ENCODE measurements at regions not wholly inside any gene's neighbourhood (a gene's known extent, or its start where the extent isn't known, plus 50 kb on each side); places are given as distances from the start of the nearest gene placed in this dataset.
A peak's percentile ranks its signal among the peaks of the same experiment; 100 is the strongest.
"Not testable (repeated sequence)": the region's sequence is repeated elsewhere in the genome, so short reads cannot be mapped to it uniquely, and the experiment has no call there.

DNA sequence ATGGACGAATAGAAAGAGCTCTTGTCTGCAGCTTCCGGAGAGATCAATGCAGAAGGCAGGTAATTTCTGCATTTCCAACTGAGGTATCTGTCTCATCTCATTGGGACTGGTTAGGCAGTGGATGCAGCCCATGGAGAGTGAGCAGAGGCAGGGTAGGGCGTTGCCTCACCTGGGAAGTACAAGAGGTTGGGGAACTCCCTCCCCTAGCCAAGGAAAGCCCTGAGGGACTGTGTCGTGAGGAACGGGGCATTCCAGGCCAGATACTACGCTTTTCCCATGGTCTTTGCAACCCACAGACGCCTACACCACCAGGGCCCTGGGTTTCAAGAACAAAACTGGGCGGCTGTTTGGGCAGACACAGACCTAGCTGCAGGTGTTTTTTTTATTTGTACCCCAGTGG lies 186.3 kb downstream of the ETV1 start:
- FAIRE-seq, result no peak

GRCh38 chr7:13806089-13806867 lies 183.2 kb downstream of the ETV1 start:
- DNase-seq (ENCODE audit: insufficient read length, low spot score); FAIRE-seq: not testable (repeated sequence)

More for the DNA sequence above, 186.3 kb downstream of the ETV1 start:
- DNase-seq (ENCODE audit: insufficient read length, low spot score), result no peak
- TF ChIP-seq POLR2A (IDR thresholded peaks at IDR 0.05; ENCODE audit: low read depth, low read length), result no peak

DNA sequence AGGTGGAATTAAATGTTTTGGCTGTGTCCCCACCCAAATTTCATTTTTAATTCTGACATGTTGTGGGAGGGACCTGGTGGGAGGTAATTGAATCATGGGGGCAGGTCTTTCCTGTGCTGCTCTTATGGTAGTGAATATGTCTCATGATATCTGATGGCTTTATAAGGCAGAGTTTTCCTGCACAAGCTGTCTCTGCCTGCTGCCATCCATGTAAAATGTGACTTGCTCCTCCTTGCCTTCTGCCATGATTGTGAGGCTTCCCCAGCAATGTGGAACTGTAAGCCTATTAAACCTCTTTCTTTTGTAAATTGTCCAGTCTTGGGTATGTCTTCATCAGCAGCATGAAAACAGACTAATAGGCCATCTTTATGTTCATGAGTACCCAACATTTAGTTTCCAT lies 172.2 kb downstream of the ETV1 start:
- not testable (repeated sequence) for FAIRE-seq; DNase-seq (ENCODE audit: insufficient read length, low spot score)

- no peak for TF ChIP-seq POLR2A (IDR thresholded peaks at IDR 0.05; ENCODE audit: low read depth, low read length)
- DNase-seq (ENCODE audit: insufficient read length, low spot score), result no peak
- FAIRE-seq, result peak; percentile 57
These were observed 168.2 kb downstream of the ETV1 start for GRCh38 chr7:13821152-13821787.

GRCh38 chr7:13822678-13823077 lies 166.8 kb downstream of the ETV1 start:
- FAIRE-seq (peak; percentile 62), DNase-seq (ENCODE audit: insufficient read length, low spot score) (no peak)
- no peak for TF ChIP-seq POLR2A (IDR thresholded peaks at IDR 0.05; ENCODE audit: low read depth, low read length)

DNA sequence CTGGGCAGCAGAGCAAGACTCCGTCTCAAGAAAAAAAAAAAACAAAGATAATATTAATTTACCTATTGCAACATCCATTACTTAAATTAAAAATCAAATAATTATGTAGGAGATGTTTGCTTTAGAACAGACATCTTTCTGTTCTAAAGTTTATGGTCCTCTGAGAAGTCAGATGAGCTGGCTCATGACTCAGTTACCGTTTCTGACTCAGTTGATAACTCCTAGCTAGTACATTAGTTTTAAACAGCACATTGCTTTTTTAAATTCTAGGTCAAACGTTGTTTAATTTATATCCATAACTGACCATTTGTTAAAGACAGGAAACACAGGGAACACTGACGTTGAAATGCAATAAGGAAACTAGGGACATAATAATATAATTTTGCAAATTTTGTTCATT lies 162.7 kb downstream of the ETV1 start:
- FAIRE-seq (peak; percentile 23), DNase-seq (ENCODE audit: insufficient read length, low spot score) (no peak)
- TF ChIP-seq POLR2A (IDR thresholded peaks at IDR 0.05; ENCODE audit: low read depth, low read length), result no peak

DNA sequence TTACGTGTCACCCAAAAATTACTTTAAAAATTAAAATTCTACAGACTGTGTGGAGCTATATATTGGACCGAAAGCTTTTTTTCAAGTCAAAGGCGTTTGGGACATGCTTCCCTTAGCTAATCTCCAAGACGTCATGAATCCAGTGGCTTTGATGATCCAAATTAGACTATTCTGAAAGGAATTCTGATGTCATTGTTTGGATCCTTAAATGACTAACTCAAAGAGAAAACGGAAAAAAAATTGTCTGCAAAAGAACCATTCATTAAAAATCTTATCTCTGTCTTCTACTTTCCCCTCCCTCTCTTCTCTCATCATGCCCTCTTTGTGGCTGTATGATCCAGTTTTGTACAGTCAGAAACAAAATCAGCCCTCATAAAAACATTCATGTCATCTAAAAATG lies 161.8 kb downstream of the ETV1 start:
- DNase-seq (ENCODE audit: insufficient read length, low spot score), result no peak
- no peak for TF ChIP-seq POLR2A (IDR thresholded peaks at IDR 0.05; ENCODE audit: low read depth, low read length)
- peak; percentile 45 for FAIRE-seq

- no peak for FAIRE-seq
These were observed 160.2 kb downstream of the ETV1 start for GRCh38 chr7:13829231-13829630.

GRCh38 chr7:13829914-13830900 lies 159.3 kb downstream of the ETV1 start:
- DNase-seq (ENCODE audit: insufficient read length, low spot score), result no peak
- no peak for TF ChIP-seq POLR2A (IDR thresholded peaks at IDR 0.05; ENCODE audit: low read depth, low read length)
- FAIRE-seq, result peak; percentile 84

More at GRCh38 chr7:13829231-13829630, 160.2 kb downstream of the ETV1 start:
- TF ChIP-seq POLR2A (IDR thresholded peaks at IDR 0.05; ENCODE audit: low read depth, low read length), result no peak
- DNase-seq (ENCODE audit: insufficient read length, low spot score), result no peak

GRCh38 chr7:13832346-13832745 lies 157.1 kb downstream of the ETV1 start:
- no peak for TF ChIP-seq POLR2A (IDR thresholded peaks at IDR 0.05; ENCODE audit: low read depth, low read length)
- DNase-seq (ENCODE audit: insufficient read length, low spot score) (no peak), FAIRE-seq (no peak)

- FAIRE-seq (peak; percentile 27), DNase-seq (ENCODE audit: insufficient read length, low spot score) (no peak)
- no peak for TF ChIP-seq POLR2A (IDR thresholded peaks at IDR 0.05; ENCODE audit: low read depth, low read length)
These were observed 155.1 kb downstream of the ETV1 start for GRCh38 chr7:13834328-13834761.

- FAIRE-seq, result peak; percentile 57
- no peak for TF ChIP-seq POLR2A (IDR thresholded peaks at IDR 0.05; ENCODE audit: low read depth, low read length)
These were observed 154.0 kb downstream of the ETV1 start for GRCh38 chr7:13835442-13835841.

DNA sequence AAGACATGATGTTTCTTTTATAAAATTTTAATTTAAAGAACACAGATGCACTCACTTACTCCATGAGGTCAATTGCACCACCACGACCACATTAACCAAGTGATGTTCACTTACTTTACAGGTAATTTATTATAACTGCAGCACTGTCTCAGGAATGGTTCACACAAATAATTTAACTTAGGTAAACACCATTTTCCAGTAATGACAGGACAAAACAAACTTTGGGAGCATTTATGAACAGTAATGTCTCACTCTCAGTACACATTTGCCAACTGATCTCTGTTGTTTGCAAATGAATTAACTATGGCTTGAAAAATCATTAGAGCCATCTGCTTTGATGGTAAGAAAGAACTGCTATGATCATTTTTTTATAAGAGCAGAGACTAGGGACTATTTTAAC lies 150.4 kb downstream of the ETV1 start:
- FAIRE-seq (no peak), DNase-seq (ENCODE audit: insufficient read length, low spot score) (no peak)
- TF ChIP-seq POLR2A (IDR thresholded peaks at IDR 0.05; ENCODE audit: low read depth, low read length), result no peak

More at GRCh38 chr7:13835442-13835841, 154.0 kb downstream of the ETV1 start:
- DNase-seq (ENCODE audit: insufficient read length, low spot score), result no peak

All from H54 (cell line).